ENCODE measurements at regions not wholly inside any gene's neighbourhood (a gene's known extent, or its start where the extent isn't known, plus 50 kb on each side); places are given as distances from the start of the nearest gene placed in this dataset.

DNA sequence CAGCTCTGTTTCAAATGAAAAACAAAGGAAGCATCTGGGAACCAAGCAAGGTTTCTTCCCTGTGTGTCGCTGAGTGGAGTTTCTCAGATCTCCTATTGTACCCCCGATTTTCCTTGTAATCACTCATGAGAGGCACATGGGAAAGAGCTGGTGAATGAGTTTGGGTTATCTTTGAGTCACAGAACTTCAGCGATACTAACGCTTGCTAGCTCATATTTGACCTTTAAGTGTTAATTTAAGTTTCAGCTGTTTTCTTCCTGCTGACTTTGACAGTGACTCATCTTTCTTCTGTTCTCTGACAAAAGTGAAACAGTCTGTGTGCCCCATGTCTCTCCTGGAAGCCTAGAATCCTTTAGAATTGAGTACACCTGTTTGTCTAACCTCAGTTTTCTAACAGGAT, 261.1 kb upstream of the RGS17 start:
- no peak for TF ChIP-seq ZNF296 (CRISPR knock-in tag; conservative IDR thresholded peaks at IDR 0.05)
- no peak for TF ChIP-seq ZMAT3 (CRISPR knock-in tag; conservative IDR thresholded peaks at IDR 0.05)
- TF ChIP-seq ZNF747 (CRISPR knock-in tag; IDR thresholded peaks at IDR 0.05; ENCODE audit: borderline replicate concordance), result no peak
- TF ChIP-seq RAD21 (CRISPR knock-in tag; IDR thresholded peaks at IDR 0.05), result no peak
